Loucy (cell line): ENCODE measurements at regions not wholly inside any gene's neighbourhood (a gene's known extent, or its start where the extent isn't known, plus 50 kb on each side); places are given as distances from the start of the nearest gene placed in this dataset.

Experiments used
- H2AFZ ChIP-seq: fragments of 200-600 bp; sonication (generic); 2 replicates; pipeline ENCODE4 v1.6.0; 2016; ENCODE audit warnings: antibody characterized with exemption, mild to moderate bottlenecking, low read length, moderate library complexity
- H3F3A ChIP-seq: fragments of 200-600 bp; 2 replicates; pipeline ENCODE4 v1.6.0; 2016; ENCODE audit warnings: antibody characterized with exemption, low read depth, mild to moderate bottlenecking
- H3K27me3 ChIP-seq: fragments of 200-600 bp; sonication (generic); 2 replicates; pipeline ENCODE4 v1.6.1; 2014; ENCODE audit warnings: low read length, mild to moderate bottlenecking; ENCODE audit not compliant: insufficient read depth, poor library complexity, severe bottlenecking
- H3K36me3 ChIP-seq: fragments of 200-600 bp; sonication (generic); 2 replicates; pipeline ENCODE4 v1.6.1; 2016; ENCODE audit warnings: low read length; ENCODE audit not compliant: insufficient read depth
- H3K4me1 ChIP-seq: fragments of 200-600 bp; sonication (generic); 2 replicates; pipeline ENCODE4 v1.5.1; 2014; ENCODE audit warnings: low read length, mild to moderate bottlenecking; ENCODE audit not compliant: insufficient read depth, poor library complexity, severe bottlenecking
- H3K4me2 ChIP-seq: fragments of 200-600 bp; sonication (generic); 2 replicates; pipeline ENCODE4 v1.6.0; 2014; ENCODE audit warnings: antibody characterized with exemption, low read length, low read depth, mild to moderate bottlenecking; ENCODE audit not compliant: poor library complexity, severe bottlenecking
- H3K4me3 ChIP-seq: fragments of 200-600 bp; sonication (generic); 2 replicates; pipeline ENCODE4 v1.5.1; 2014; ENCODE audit warnings: low read length, mild to moderate bottlenecking, mixed read lengths; ENCODE audit not compliant: poor library complexity, severe bottlenecking
- H3K79me2 ChIP-seq: fragments of 200-600 bp; sonication (generic); 2 replicates; pipeline ENCODE4 v1.6.1; 2014; ENCODE audit warnings: low read length; ENCODE audit not compliant: insufficient read depth
- H3K9ac ChIP-seq: fragments of 200-600 bp; sonication (generic); 2 replicates; pipeline ENCODE4 v1.6.0; 2014; ENCODE audit warnings: mild to moderate bottlenecking, low read depth, low read length, moderate library complexity; ENCODE audit not compliant: poor library complexity, severe bottlenecking
- H3K9me2 ChIP-seq: fragments of 200-600 bp; sonication (generic); replicated peaks from 2 replicates; pipeline ENCODE4 v1.6.1; 2016; ENCODE audit warnings: low read depth, low read length, mixed read lengths
- H3K9me3 ChIP-seq: fragments of 200-600 bp; sonication (generic); 2 replicates; pipeline ENCODE4 v1.6.1; 2014; ENCODE audit warnings: mild to moderate bottlenecking, antibody characterized with exemption, low read length, low read depth; ENCODE audit not compliant: insufficient read depth
- H4K20me1 ChIP-seq: fragments of 200-600 bp; sonication (generic); 2 replicates; pipeline ENCODE4 v1.6.0; 2014; ENCODE audit warnings: antibody characterized with exemption, low read length, mild to moderate bottlenecking; ENCODE audit not compliant: insufficient read depth, poor library complexity, severe bottlenecking
- EZH2phosphoT487 ChIP-seq: fragments of 200-600 bp; IDR thresholded peaks from 2 replicates; pipeline ENCODE4 v1.6.1; 2018; ENCODE audit warnings: antibody characterized with exemption, mild to moderate bottlenecking, moderate library complexity, borderline replicate concordance
- TF ChIP-seq, protein P1 (sequence below): fragments of 200-600 bp; sonication (generic); conservative IDR thresholded peaks from 2 replicates; pipeline ENCODE4 v1.5.1; 2014; ENCODE audit warnings: mild to moderate bottlenecking, antibody characterized with exemption, low read length

DNA sequence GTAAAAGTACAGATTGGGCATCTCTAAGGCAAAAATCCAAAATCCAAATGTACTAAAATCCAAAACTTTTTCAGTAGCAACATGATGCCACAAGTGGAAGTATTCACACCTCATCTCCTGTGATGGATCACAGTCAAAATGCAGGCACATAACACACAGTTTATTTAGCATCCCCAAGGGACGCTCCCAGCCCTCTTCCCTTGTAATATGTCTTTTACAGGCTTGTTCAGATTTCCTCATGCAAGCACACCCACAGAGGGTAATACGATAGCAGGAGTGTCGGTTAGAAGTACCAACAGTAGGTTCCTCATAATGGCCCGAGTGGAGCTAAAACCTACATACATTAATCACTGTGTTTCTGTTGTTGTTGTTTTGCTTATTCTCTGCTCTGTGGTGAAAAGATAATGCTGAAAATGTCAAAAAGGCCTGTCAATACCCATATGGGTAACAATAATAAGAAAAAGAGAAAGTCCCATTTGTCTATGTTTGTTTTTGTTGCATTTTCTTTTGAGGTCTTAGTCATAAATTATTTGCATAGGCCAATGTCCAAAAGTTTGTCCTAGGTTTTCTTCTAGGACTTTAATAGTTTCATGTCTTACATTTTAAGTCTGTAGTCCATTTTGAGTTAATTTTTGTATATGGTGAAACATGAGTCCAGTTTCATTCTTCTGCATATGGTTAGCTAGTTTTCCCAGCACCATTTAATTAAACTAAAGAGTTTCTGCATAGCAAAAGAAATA, 133.1 kb downstream of the LRIG3 start:
- H3K9me3 ChIP-seq: no peaks in the 10 kb centered on the region
- TF ChIP-seq, protein P1, sequence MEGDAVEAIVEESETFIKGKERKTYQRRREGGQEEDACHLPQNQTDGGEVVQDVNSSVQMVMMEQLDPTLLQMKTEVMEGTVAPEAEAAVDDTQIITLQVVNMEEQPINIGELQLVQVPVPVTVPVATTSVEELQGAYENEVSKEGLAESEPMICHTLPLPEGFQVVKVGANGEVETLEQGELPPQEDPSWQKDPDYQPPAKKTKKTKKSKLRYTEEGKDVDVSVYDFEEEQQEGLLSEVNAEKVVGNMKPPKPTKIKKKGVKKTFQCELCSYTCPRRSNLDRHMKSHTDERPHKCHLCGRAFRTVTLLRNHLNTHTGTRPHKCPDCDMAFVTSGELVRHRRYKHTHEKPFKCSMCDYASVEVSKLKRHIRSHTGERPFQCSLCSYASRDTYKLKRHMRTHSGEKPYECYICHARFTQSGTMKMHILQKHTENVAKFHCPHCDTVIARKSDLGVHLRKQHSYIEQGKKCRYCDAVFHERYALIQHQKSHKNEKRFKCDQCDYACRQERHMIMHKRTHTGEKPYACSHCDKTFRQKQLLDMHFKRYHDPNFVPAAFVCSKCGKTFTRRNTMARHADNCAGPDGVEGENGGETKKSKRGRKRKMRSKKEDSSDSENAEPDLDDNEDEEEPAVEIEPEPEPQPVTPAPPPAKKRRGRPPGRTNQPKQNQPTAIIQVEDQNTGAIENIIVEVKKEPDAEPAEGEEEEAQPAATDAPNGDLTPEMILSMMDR: no peak
- TF ChIP-seq EZH2phosphoT487: no peak
- H3F3A ChIP-seq: no peaks in the 10 kb centered on the region
- H3K9ac ChIP-seq: no peak overlapping the region
- H3K4me3 ChIP-seq: no peak overlapping the region
- no peaks in the 10 kb centered on the region for H3K36me3 ChIP-seq
- H3K9me2 ChIP-seq: no peaks in the 10 kb centered on the region
- no peaks in the 10 kb centered on the region for H3K4me1 ChIP-seq
- H2AFZ ChIP-seq: no peak overlapping the region
- H3K4me2 ChIP-seq: no peak overlapping the region
- H3K79me2 ChIP-seq: no peaks in the 10 kb centered on the region
- no peaks in the 10 kb centered on the region for H4K20me1 ChIP-seq
- H3K27me3 ChIP-seq: no peaks in the 10 kb centered on the region

DNA sequence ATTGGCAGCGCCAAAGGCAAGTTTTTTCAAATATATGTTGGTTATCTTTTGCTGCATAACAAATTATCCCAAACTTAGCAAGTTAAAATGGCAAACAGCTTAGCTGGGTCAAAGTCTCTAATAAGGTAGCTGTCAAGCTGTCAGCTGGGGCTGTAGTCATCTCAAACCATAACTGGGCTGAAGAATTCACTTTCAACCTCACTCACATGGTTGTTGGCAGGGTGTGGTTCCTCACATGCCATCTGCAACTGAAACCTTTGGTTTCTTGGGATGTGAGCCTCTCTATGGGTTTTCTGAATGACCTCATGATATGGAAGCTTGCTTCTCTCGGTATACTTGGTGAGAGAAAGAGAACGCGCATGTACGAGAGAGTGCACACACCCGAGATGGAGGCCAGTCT, 125.4 kb downstream of the LRIG3 start:
- no peaks in the 10 kb centered on the region for H3K36me3 ChIP-seq
- no peaks in the 10 kb centered on the region for H3K27me3 ChIP-seq
- TF ChIP-seq, protein P1: no peak
- TF ChIP-seq EZH2phosphoT487: no peak
- no peaks in the 10 kb centered on the region for H3F3A ChIP-seq
- H4K20me1 ChIP-seq: no peaks in the 10 kb centered on the region
- no peak overlapping the region for H3K4me2 ChIP-seq
- no peaks in the 10 kb centered on the region for H3K79me2 ChIP-seq
- H3K9me2 ChIP-seq: no peaks in the 10 kb centered on the region
- no peaks in the 10 kb centered on the region for H3K4me1 ChIP-seq
- H2AFZ ChIP-seq: no peak overlapping the region
- no peak overlapping the region for H3K9ac ChIP-seq
- H3K9me3 ChIP-seq: no peaks in the 10 kb centered on the region
- H3K4me3 ChIP-seq: no peak overlapping the region

DNA sequence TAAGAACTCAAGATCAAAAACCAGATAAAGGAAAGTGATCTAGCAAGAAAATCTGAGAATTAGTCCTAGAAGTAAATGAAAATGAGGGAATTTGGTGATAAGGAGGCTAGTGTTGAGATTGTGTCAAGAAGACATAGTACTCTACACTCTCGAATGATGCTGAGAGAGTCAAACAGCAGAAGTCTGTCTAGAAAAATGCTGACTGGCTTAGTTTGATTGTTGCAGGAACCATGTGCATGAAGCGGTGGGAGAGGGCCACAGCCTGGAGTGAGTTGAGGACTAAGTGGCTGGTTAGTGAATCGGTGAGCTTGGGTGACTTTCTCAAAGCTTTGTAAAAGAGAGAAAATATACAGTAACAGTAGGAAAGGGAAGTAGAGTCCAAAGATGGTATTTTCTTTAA, 124.5 kb downstream of the LRIG3 start:
- Histone ChIP-seq H4K20me1 (no peaks in the 10 kb centered on the region), H3K79me2 (no peaks in the 10 kb centered on the region), H2AFZ (0 out of 2 replicates have a peak overlapping the region, but pooled peaks have one; percentile 25), H3K9me2 (no peaks in the 10 kb centered on the region), H3K27me3 (no peaks in the 10 kb centered on the region), H3K4me3 (no peak overlapping the region), H3F3A (no peaks in the 10 kb centered on the region), H3K9me3 (no peaks in the 10 kb centered on the region), H3K36me3 (no peaks in the 10 kb centered on the region), H3K4me2 (no peak overlapping the region), H3K4me1 (no peaks in the 10 kb centered on the region), H3K9ac (no peak overlapping the region)
- TF ChIP-seq, protein P1: no peak
- no peak for TF ChIP-seq EZH2phosphoT487
